Esophagus muscularis mucosa (tissue), 3 donors: ENCODE measurements at regions not wholly inside any gene's neighbourhood (a gene's known extent, or its start where the extent isn't known, plus 50 kb on each side); places are given as distances from the start of the nearest gene placed in this dataset.

ENCODE experiments used
- small RNA-seq, 3 donors: library from RNA; depleted of rRNA; stranded (forward); fragments of <200 nt; gene quantifications; one replicate each; pipeline ENCODE3, GENCODE V24; 2016

Small RNA genes lying in the stretch of these regions (small RNA-seq; reads per million reads assigned to genes)
- gene AL365265.1, result 0 reads per million in 3 donors
